PC-9 (cell line): ENCODE measurements at regions not wholly inside any gene's neighbourhood (a gene's known extent, or its start where the extent isn't known, plus 50 kb on each side); places are given as distances from the start of the nearest gene placed in this dataset.

Experiments used
- CTCF ChIP-seq: fragments of 200-600 bp; sonication (generic); conservative IDR thresholded peaks from 2 replicates; pipeline ENCODE4 v1.6.1; 2017; ENCODE audit warnings: mixed run types, antibody characterized with exemption, mild to moderate bottlenecking, moderate library complexity
- EZH2 ChIP-seq: fragments of 200-600 bp; sonication (generic); IDR thresholded peaks from 2 replicates; pipeline ENCODE4 v1.8.0; 2017; ENCODE audit warnings: antibody characterized with exemption, low read depth

- TF ChIP-seq CTCF (no peak), EZH2 (no peak)
Measured at GRCh38 chr12:131384544-131384855, 326.4 kb upstream of the SFSWAP start.
